Esophagus muscularis mucosa (tissue), 4 donors: ENCODE measurements at regions not wholly inside any gene's neighbourhood (a gene's known extent, or its start where the extent isn't known, plus 50 kb on each side); places are given as distances from the start of the nearest gene placed in this dataset.

ENCODE experiments used
- DNase-seq: peaks from one replicate; pipeline ENCODE4 v3.0.0-alpha.2; 2017; ENCODE audit errors: extremely low spot score
- H3K27ac ChIP-seq, 4 donors: fragments of 200-600 bp; sonication (generic); replicated peaks in 1 of 4; 1 replicate in 3 of 4; 2 replicates in 1 of 4; pipeline ENCODE4 v1.5.1; 2016 to 2019; ENCODE audit warnings: mild to moderate bottlenecking in 1 of 4
- H3K27me3 ChIP-seq, 4 donors: fragments of 200-600 bp; sonication (generic); one replicate each; pipeline versions ENCODE4 v1.5.1 to v1.6.0; 2016 to 2019
- H3K36me3 ChIP-seq, 4 donors: fragments of 200-600 bp; sonication (generic); one replicate each; pipeline ENCODE4 v1.5.1; 2016 to 2019
- H3K4me1 ChIP-seq, 4 donors: fragments of 200-600 bp; sonication (generic); one replicate each; pipeline ENCODE4 v1.5.1; 2016 to 2019
- H3K4me3 ChIP-seq, 4 donors: fragments of 200-600 bp; sonication (generic); 1 replicate in 2 of 4; 2 replicates in 2 of 4; pipeline ENCODE4 v1.5.1; 2016 to 2019; ENCODE audit warnings: mild to moderate bottlenecking in 4 of 4, moderate library complexity in 1 of 4
- H3K9me3 ChIP-seq, 4 donors: fragments of 200-600 bp; sonication (generic); 1 replicate in 3 of 4; 2 replicates in 1 of 4; pipeline ENCODE4 v1.5.1; 2016 to 2019
- EP300 ChIP-seq: sonication (generic); formaldehyde crosslinking; IDR thresholded peaks from one replicate; pipeline ENCODE4 v1.6.1; 2017; ENCODE audit warnings: antibody characterized with exemption
- POLR2A ChIP-seq: fragments of 450-650 bp; IDR thresholded peaks from one replicate; pipeline ENCODE4 v1.6.1; 2017; ENCODE audit warnings: antibody characterized with exemption, moderate library complexity, mild to moderate bottlenecking, low read depth
- POLR2AphosphoS5 ChIP-seq, 2 donors: sonication (generic); formaldehyde crosslinking; IDR thresholded peaks; one replicate each; pipeline ENCODE4 v1.6.1; 2017; ENCODE audit warnings: antibody characterized with exemption in 2 of 2
- whole genome bisulfite sequencing: methylation state at CpG from one replicate; pipeline ENCODE4 v1.1.5; 2018; 5-methylcytosine and 5-hydroxymethylcytosine counted together
- intact Hi-C: fragments of 100-400 bp; cut with DNase I; formaldehyde crosslinking; loops from one replicate; pipeline ENCODE4 v1.15.1; 2023
- TF ChIP-seq, protein P1 (sequence below), 3 experiments: fragments of 200-600 bp in 2 of 3; fragments of 450-650 bp in 1 of 3; sonication (generic) in 2 of 3; IDR thresholded peaks; one replicate each; pipeline ENCODE4 v1.5.1; 2017 to 2019; ENCODE audit warnings: antibody characterized with exemption in 3 of 3, mild to moderate bottlenecking in 2 of 3, moderate library complexity in 1 of 3

DNA sequence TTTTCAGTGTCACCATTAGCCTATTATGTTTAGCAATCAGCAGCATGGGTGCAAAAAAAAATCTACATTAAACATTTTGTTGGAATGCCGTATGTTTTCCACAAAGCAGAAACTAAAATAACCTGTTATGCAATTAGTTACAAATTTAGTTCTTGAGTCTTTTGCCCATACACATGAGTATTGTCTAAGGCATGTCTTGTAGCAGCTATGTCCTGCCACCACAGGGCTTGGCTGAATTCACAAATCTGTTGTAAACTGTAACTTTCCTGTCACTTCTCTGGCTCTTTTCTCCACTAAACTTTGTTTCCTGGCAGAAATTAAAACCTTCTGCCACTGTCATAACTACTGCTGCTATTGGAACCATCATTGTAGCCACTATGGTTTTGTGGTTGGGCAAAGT is 277.9 kb upstream of the SPRY2 start:
- intact Hi-C loops = no loop called here
- H3K27me3 ChIP-seq = no peaks in the 10 kb centered on the region

DNA sequence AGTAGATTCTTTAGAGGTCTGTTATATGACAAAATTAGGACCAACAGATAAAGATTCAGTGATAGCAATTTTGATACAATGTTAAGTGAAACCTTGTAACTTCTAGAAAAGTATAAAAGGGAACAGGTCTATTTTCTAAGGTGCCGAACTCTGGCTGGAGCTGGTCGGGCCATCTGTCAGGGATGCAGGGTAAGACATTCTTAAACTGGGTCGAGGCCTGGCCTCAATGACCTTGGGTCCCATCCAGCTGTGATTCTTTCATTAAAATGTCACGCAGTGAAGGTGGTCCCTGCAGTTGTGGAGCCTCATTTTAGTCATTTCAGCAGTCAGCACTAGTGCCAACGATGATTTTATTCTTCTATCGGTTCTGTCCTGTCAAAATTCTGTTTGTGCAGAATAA is 271.9 kb upstream of the SPRY2 start:
- no peak for DNase-seq
- H3K27ac ChIP-seq = no peak overlapping the region
- H3K9me3 ChIP-seq = no peaks in the 10 kb centered on the region
- H3K36me3 ChIP-seq = no peaks in the 10 kb centered on the region
- intact Hi-C loops = no loop called here
- H3K27me3 ChIP-seq = no peaks in the 10 kb centered on the region
- H3K4me3 ChIP-seq = no peak overlapping the region
- TF ChIP-seq, protein P1, sequence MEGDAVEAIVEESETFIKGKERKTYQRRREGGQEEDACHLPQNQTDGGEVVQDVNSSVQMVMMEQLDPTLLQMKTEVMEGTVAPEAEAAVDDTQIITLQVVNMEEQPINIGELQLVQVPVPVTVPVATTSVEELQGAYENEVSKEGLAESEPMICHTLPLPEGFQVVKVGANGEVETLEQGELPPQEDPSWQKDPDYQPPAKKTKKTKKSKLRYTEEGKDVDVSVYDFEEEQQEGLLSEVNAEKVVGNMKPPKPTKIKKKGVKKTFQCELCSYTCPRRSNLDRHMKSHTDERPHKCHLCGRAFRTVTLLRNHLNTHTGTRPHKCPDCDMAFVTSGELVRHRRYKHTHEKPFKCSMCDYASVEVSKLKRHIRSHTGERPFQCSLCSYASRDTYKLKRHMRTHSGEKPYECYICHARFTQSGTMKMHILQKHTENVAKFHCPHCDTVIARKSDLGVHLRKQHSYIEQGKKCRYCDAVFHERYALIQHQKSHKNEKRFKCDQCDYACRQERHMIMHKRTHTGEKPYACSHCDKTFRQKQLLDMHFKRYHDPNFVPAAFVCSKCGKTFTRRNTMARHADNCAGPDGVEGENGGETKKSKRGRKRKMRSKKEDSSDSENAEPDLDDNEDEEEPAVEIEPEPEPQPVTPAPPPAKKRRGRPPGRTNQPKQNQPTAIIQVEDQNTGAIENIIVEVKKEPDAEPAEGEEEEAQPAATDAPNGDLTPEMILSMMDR (IDR thresholded peaks at IDR 0.05) = no peak
- TF ChIP-seq EP300 (no peak), POLR2AphosphoS5 (IDR thresholded peaks at IDR 0.05) (no peak)
- 51% methylated on average over 6 of the region's 6 CpGs for WGBS
- no peaks in the 10 kb centered on the region for H3K4me1 ChIP-seq

More for the DNA sequence above, 277.9 kb upstream of the SPRY2 start:
- H3K4me3 ChIP-seq = no peak overlapping the region
- H3K9me3 ChIP-seq = no peaks in the 10 kb centered on the region
- DNase-seq = no peak
- no peak overlapping the region for H3K27ac ChIP-seq
- H3K36me3 ChIP-seq = no peaks in the 10 kb centered on the region
- WGBS = 35% methylated on average over 1 of the region's 1 CpG
- H3K4me1 ChIP-seq = peaks cover 0 to 3% (median 0%) of the 10 kb centered on the region in 4 donors
- TF ChIP-seq, protein P1 (IDR thresholded peaks at IDR 0.05) = no peak
- TF ChIP-seq POLR2AphosphoS5 (IDR thresholded peaks at IDR 0.05) = no peak
- no peak for TF ChIP-seq EP300
- TF ChIP-seq POLR2A = no peak

DNA sequence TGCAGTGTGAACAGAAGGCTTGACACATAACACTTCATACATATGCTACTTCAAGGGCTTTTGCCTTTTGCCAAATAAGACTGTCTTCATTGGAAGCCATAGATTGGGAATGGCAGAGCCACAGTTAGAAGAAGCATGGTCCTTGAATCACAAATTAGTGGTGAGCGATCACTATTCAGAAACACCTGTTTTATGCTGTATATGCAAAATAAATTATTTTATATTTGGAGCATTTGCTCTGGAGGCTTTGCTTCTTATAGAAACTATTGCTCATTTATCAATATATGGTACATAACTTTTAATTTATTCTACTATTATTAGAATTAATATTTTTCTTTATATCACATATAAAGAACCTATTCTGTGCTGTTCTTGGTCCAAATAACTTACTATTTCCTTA is 270.4 kb upstream of the SPRY2 start:
- WGBS = 95% methylated on average over 1 of the region's 1 CpG
- Histone ChIP-seq H3K36me3 (no peaks in the 10 kb centered on the region), H3K4me3 (no peak overlapping the region), H3K4me1 (no peaks in the 10 kb centered on the region), H3K27me3 (no peaks in the 10 kb centered on the region), H3K9me3 (no peaks in the 10 kb centered on the region), H3K27ac (no peak overlapping the region)
- intact Hi-C loops = no loop called here
- DNase-seq = no peak
- TF ChIP-seq POLR2AphosphoS5 (IDR thresholded peaks at IDR 0.05) (no peak), POLR2A (no peak), EP300 (no peak)
- TF ChIP-seq, protein P1 (IDR thresholded peaks at IDR 0.05) = no peak

DNA sequence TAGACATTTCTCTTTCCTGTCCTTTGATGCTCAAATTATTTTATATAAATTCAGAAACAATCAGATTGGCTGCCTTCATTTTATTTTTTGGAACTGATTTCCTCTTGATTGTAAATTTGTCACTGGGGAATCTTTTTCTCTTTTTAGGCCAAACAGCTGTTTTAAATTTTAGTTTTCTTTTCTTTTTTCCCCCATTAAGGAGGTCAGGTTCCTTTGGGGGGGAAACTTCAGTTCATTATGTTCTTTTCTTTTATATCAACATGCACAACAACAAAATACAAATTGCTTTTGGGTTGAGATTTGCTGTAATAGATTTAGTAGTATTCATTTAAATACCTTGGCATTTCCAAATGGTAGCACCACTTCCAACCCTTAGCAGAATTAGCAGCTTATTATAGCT is 264.8 kb upstream of the SPRY2 start:
- H3K9me3 ChIP-seq = no peaks in the 10 kb centered on the region
- no peak overlapping the region for H3K4me3 ChIP-seq
- H3K27me3 ChIP-seq = no peaks in the 10 kb centered on the region
- no peak for TF ChIP-seq EP300
- TF ChIP-seq, protein P1 (IDR thresholded peaks at IDR 0.05) = no peak
- peak overlapping the region in 1 of 4 donors; percentile 28 for H3K27ac ChIP-seq
- no peaks in the 10 kb centered on the region for H3K4me1 ChIP-seq
- no peak for DNase-seq
- intact Hi-C loops = no loop called here
- H3K36me3 ChIP-seq = no peaks in the 10 kb centered on the region

DNA sequence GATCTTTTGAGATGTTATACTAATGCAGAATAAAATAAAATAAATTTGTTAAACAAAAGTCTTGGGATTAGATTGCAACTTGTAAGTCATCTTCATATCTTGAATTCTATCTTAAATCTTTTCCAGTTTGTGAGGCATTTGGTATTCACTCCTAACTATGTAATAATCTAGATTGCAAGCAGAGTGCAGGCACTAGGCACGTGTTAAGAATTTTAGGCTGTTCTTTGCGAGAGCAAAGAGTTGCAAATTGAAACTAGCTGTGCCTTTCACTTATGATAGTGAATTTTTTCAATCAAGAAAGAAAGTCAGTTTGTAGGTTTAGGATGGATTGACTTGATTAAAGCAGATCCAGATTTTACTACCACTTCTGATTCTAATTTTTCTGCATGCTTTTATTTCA is 264.1 kb upstream of the SPRY2 start:
- DNase-seq = no peak
- H3K4me1 ChIP-seq = no peaks in the 10 kb centered on the region
- H3K9me3 ChIP-seq = no peaks in the 10 kb centered on the region
- 84% methylated on average over 2 of the region's 2 CpGs for WGBS
- H3K27me3 ChIP-seq = no peaks in the 10 kb centered on the region
- no peaks in the 10 kb centered on the region for H3K36me3 ChIP-seq
- TF ChIP-seq POLR2A (no peak), POLR2AphosphoS5 (IDR thresholded peaks at IDR 0.05) (no peak), EP300 (no peak)
- TF ChIP-seq, protein P1 (IDR thresholded peaks at IDR 0.05) = no peak
- intact Hi-C loops = no loop called here
- no peak overlapping the region for H3K4me3 ChIP-seq
- H3K27ac ChIP-seq = no peak overlapping the region
